ENCODE measurements at regions not wholly inside any gene's neighbourhood (a gene's known extent, or its start where the extent isn't known, plus 50 kb on each side); places are given as distances from the start of the nearest gene placed in this dataset.
"Not testable (repeated sequence)": the region's sequence is repeated elsewhere in the genome, so short reads cannot be mapped to it uniquely, and the experiment has no call there.

- H3K4me1 Mint-ChIP-seq (ENCODE audit: low read depth); H3K27ac Mint-ChIP-seq; H3K36me3 Mint-ChIP-seq (ENCODE audit: low read depth); H3K27me3 Mint-ChIP-seq; H3K4me3 Mint-ChIP-seq; intact Hi-C loops (cut with micrococcal nuclease): not testable (repeated sequence)
- peaks cover 40% of the 10 kb centered on the region for H3K9me3 Mint-ChIP-seq
Measured at GRCh38 chr6:60335124-60335523, 1950.9 kb downstream of the KHDRBS2 start.

- peaks cover 49% of the 10 kb centered on the region for H3K9me3 Mint-ChIP-seq
- H3K36me3 Mint-ChIP-seq (ENCODE audit: low read depth); intact Hi-C loops (cut with micrococcal nuclease); H3K27me3 Mint-ChIP-seq; H3K27ac Mint-ChIP-seq; H3K4me1 Mint-ChIP-seq (ENCODE audit: low read depth); H3K4me3 Mint-ChIP-seq: not testable (repeated sequence)
Measured at GRCh38 chr6:60333708-60334107, 1952.3 kb downstream of the KHDRBS2 start.

- intact Hi-C loops (cut with micrococcal nuclease); H3K36me3 Mint-ChIP-seq (ENCODE audit: low read depth); H3K27ac Mint-ChIP-seq; H3K4me1 Mint-ChIP-seq (ENCODE audit: low read depth); H3K4me3 Mint-ChIP-seq; H3K27me3 Mint-ChIP-seq: not testable (repeated sequence)
- peaks cover 33% of the 10 kb centered on the region for H3K9me3 Mint-ChIP-seq
Measured at GRCh38 chr6:60308939-60309338, 1977.1 kb downstream of the KHDRBS2 start.

Data from dendritic cell treated with granulocyte-macrophage colony-stimulating factor and Interleukin-4, amounts not matched to agents 40 ng/mL and 50 ng/mL, for 4 days (primary cell).